H9 (cell line): ENCODE measurements at regions not wholly inside any gene's neighbourhood (a gene's known extent, or its start where the extent isn't known, plus 50 kb on each side); places are given as distances from the start of the nearest gene placed in this dataset.

Experiments
- DNase-seq: peaks from one replicate; pipeline ENCODE4 v3.0.0-alpha.2; 2017
- H2AFZ ChIP-seq: one replicate; pipeline ENCODE4 v1.6.1; 2013; ENCODE audit warnings: mild to moderate bottlenecking, low read length, control low read depth, moderate library complexity
- H2AK5ac ChIP-seq: 2 replicates; pipeline ENCODE4 v1.6.1; 2013; ENCODE audit warnings: low read length, control low read depth, mixed read lengths; ENCODE audit not compliant: insufficient read length
- H2BK120ac ChIP-seq: one replicate; pipeline ENCODE4 v1.6.1; 2013; ENCODE audit warnings: low read depth, mild to moderate bottlenecking, low read length, control low read depth, inconsistent platforms; ENCODE audit not compliant: poor library complexity, severe bottlenecking
- H2BK12ac ChIP-seq: 2 replicates; pipeline ENCODE4 v1.6.1; 2013; ENCODE audit warnings: low read length, control low read depth, mixed read lengths, low read depth; ENCODE audit not compliant: insufficient read length
- H2BK15ac ChIP-seq: 2 replicates; pipeline ENCODE4 v1.6.1; 2013; ENCODE audit warnings: low read depth, low read length, control low read depth
- H2BK20ac ChIP-seq: one replicate; pipeline ENCODE4 v1.6.1; 2013; ENCODE audit warnings: low read depth, mild to moderate bottlenecking, low read length, control low read depth, inconsistent platforms; ENCODE audit not compliant: poor library complexity, severe bottlenecking
- H2BK5ac ChIP-seq: 2 replicates; pipeline ENCODE4 v1.6.1; 2013; ENCODE audit warnings: low read length, control low read depth, mixed read lengths; ENCODE audit not compliant: insufficient read length
- H3K14ac ChIP-seq: 2 replicates; pipeline ENCODE4 v1.6.1; 2013; ENCODE audit warnings: low read length, control low read depth; ENCODE audit not compliant: insufficient read depth
- H3K18ac ChIP-seq: 2 replicates; pipeline ENCODE4 v1.6.1; 2013; ENCODE audit warnings: low read depth, mild to moderate bottlenecking, mixed read lengths, low read length, control low read depth; ENCODE audit not compliant: insufficient read length
- H3K23ac ChIP-seq: 2 replicates; pipeline ENCODE4 v1.6.1; 2013; ENCODE audit warnings: low read length, control low read depth, mixed read lengths, low read depth; ENCODE audit not compliant: insufficient read length
- H3K23me2 ChIP-seq: 2 replicates; pipeline ENCODE4 v1.6.1; 2013; ENCODE audit warnings: low read depth, mild to moderate bottlenecking, mixed read lengths, low read length, control low read depth; ENCODE audit not compliant: insufficient read length, poor library complexity, severe bottlenecking
- H3K27ac ChIP-seq: 2 replicates; pipeline ENCODE4 v1.5.1; 2013; ENCODE audit warnings: low read length, control low read depth, mixed read lengths, low read depth; ENCODE audit not compliant: insufficient read length
- H3K27me3 ChIP-seq: 2 replicates; pipeline ENCODE4 v1.6.1; 2013; ENCODE audit warnings: low read length, control low read depth, inconsistent platforms; ENCODE audit not compliant: insufficient read depth
- H3K4ac ChIP-seq: 2 replicates; pipeline ENCODE4 v1.6.1; 2013; ENCODE audit warnings: low read depth, mild to moderate bottlenecking, control low read depth, inconsistent platforms, low read length, moderate library complexity
- H3K4me1 ChIP-seq: 2 replicates; pipeline ENCODE4 v1.6.1; 2013; ENCODE audit warnings: low read length, control low read depth, inconsistent platforms; ENCODE audit not compliant: insufficient read depth
- H3K4me2 ChIP-seq: 2 replicates; pipeline ENCODE4 v1.6.1; 2013; ENCODE audit warnings: low read length, control low read depth, mixed read lengths; ENCODE audit not compliant: insufficient read length, insufficient read depth
- H3K56ac ChIP-seq: 2 replicates; pipeline ENCODE4 v1.6.1; 2013; ENCODE audit warnings: low read depth, mild to moderate bottlenecking, mixed read lengths, low read length, control low read depth; ENCODE audit not compliant: insufficient read length
- H3K79me1 ChIP-seq: 2 replicates; pipeline ENCODE4 v1.6.1; 2013; ENCODE audit warnings: low read depth, mild to moderate bottlenecking, moderate library complexity, low read length, control low read depth, inconsistent platforms; ENCODE audit not compliant: insufficient read depth, poor library complexity, severe bottlenecking
- H3K79me2 ChIP-seq: 2 replicates; pipeline ENCODE4 v1.6.1; 2013; ENCODE audit warnings: low read length, control low read depth, inconsistent platforms; ENCODE audit not compliant: insufficient read depth
- H3K9ac ChIP-seq: 2 replicates; pipeline ENCODE4 v1.6.1; 2013; ENCODE audit warnings: low read length, control low read depth, mixed read lengths; ENCODE audit not compliant: insufficient read length; ENCODE audit errors: extremely low read depth
- H3K9me3 ChIP-seq: one replicate; pipeline ENCODE4 v1.6.1; 2013; ENCODE audit warnings: low read depth, low read length, inconsistent platforms; ENCODE audit not compliant: control insufficient read depth
- H3T11ph ChIP-seq: one replicate; pipeline ENCODE4 v1.6.1; 2013; ENCODE audit warnings: mild to moderate bottlenecking, low read length, control low read depth, inconsistent platforms
- H4K20me1 ChIP-seq: one replicate; pipeline ENCODE4 v1.6.1; 2013; ENCODE audit not compliant: control insufficient read depth, insufficient read length, insufficient read depth
- H4K5ac ChIP-seq: 2 replicates; pipeline ENCODE4 v1.6.1; 2013; ENCODE audit warnings: low read depth, mild to moderate bottlenecking, mixed read lengths, low read length, control low read depth; ENCODE audit not compliant: insufficient read length
- H4K8ac ChIP-seq: replicated peaks from 2 replicates; pipeline ENCODE4 v1.6.1; 2013; ENCODE audit warnings: low read length, control low read depth, mixed read lengths, low read depth; ENCODE audit not compliant: insufficient read length
- H4K91ac ChIP-seq: 2 replicates; pipeline ENCODE4 v1.6.1; 2013; ENCODE audit warnings: low read depth, mild to moderate bottlenecking, moderate library complexity, mixed read lengths, low read length, control low read depth; ENCODE audit not compliant: insufficient read length
- H3K27ac Mint-ChIP-seq, 3 experiments: 2 replicates in 2 of 3; 3 replicates in 1 of 3; pipeline ENCODE4 v1.8.0; 2020 to 2021; ENCODE audit warnings: mixed read lengths in 3 of 3, mild to moderate bottlenecking in 1 of 3, moderate library complexity in 1 of 3
- H3K27me3 Mint-ChIP-seq: 2 replicates; pipeline ENCODE4 v1.8.0; 2021; ENCODE audit warnings: low read depth, mild to moderate bottlenecking, moderate library complexity, mixed read lengths
- H3K36me3 Mint-ChIP-seq, 3 experiments: 2 replicates in 2 of 3; 3 replicates in 1 of 3; pipeline ENCODE4 v1.8.0; 2020 to 2021; ENCODE audit warnings: low read depth in 3 of 3, mixed read lengths in 3 of 3; ENCODE audit not compliant: insufficient read depth in 1 of 3
- H3K4me1 Mint-ChIP-seq, 2 experiments: 2 replicates each; pipeline ENCODE4 v1.8.0; 2020; ENCODE audit warnings: mixed read lengths in 2 of 2
- H3K4me3 Mint-ChIP-seq, 2 experiments: 2 replicates in 1 of 2; 3 replicates in 1 of 2; pipeline ENCODE4 v1.8.0; 2020 to 2021; ENCODE audit warnings: mild to moderate bottlenecking in 2 of 2, mixed read lengths in 2 of 2, moderate library complexity in 1 of 2
- H3K9me3 Mint-ChIP-seq, 2 experiments: 2 replicates in 1 of 2; 3 replicates in 1 of 2; pipeline ENCODE4 v1.8.0; 2020; ENCODE audit warnings: mild to moderate bottlenecking in 2 of 2, mixed read lengths in 2 of 2, moderate library complexity in 1 of 2
- CTCF ChIP-seq: fragments of 200-600 bp; sonication (generic); conservative IDR thresholded peaks from 3 replicates; pipeline ENCODE4 v1.8.0; 2021; ENCODE audit warnings: antibody characterized with exemption, mild to moderate bottlenecking
- WGBS: extraction: QIAGEN DNeasy Blood & Tissue Kit; methylation state at CpG from one replicate; pipeline ENCODE4 v1.1.7; 2013; ENCODE audit warnings: missing lambda C conversion rate, low lambda C conversion rate, mixed read lengths; ENCODE audit not compliant: insufficient read length; ENCODE audit errors: extremely low coverage; 5-methylcytosine and 5-hydroxymethylcytosine counted together

- no peak overlapping the region for H3K23ac ChIP-seq
- no peak overlapping the region for H2BK12ac ChIP-seq
- no peaks in the 10 kb centered on the region for H3K23me2 ChIP-seq
- WGBS, result no CpG with 5 or more reads among the region's 1 CpG
- no peak overlapping the region for H3K27ac ChIP-seq
- no peaks in the 10 kb centered on the region for H3K79me2 ChIP-seq
- H3K79me1 ChIP-seq, result no peaks in the 10 kb centered on the region
- H3K4me2 ChIP-seq, result no peak overlapping the region
- no peak overlapping the region for H3T11ph ChIP-seq
- H3K4ac ChIP-seq, result no peak overlapping the region
- no peak overlapping the region for H3K9ac ChIP-seq
- H4K20me1 ChIP-seq, result no peaks in the 10 kb centered on the region
- H2BK5ac ChIP-seq, result no peak overlapping the region
- no peak overlapping the region for H2AFZ ChIP-seq
- no peak overlapping the region for H3K14ac ChIP-seq
- H3K27me3 ChIP-seq, result no peaks in the 10 kb centered on the region
- H2BK15ac ChIP-seq, result no peak overlapping the region
- H3K9me3 Mint-ChIP-seq, result peaks cover 3 to 6% of the 10 kb centered on the region in 2 experiments; a peak in 2 of 5 replicates
- no peak overlapping the region for H4K91ac ChIP-seq
- H2BK20ac ChIP-seq, result no peak overlapping the region
- no peak overlapping the region for H4K8ac ChIP-seq
- H3K9me3 ChIP-seq, result no peaks in the 10 kb centered on the region
- no peak overlapping the region for H3K27ac Mint-ChIP-seq
- no peak for TF ChIP-seq CTCF
- no peaks in the 10 kb centered on the region for H3K4me1 Mint-ChIP-seq
- H2BK120ac ChIP-seq, result no peak overlapping the region
- H3K36me3 Mint-ChIP-seq, result no peaks in the 10 kb centered on the region
- no peak overlapping the region for H2AK5ac ChIP-seq
- no peak overlapping the region for H4K5ac ChIP-seq
- no peak overlapping the region for H3K18ac ChIP-seq
- H3K4me3 Mint-ChIP-seq, result no peak overlapping the region
- no peaks in the 10 kb centered on the region; the same call in 1 of the 2 replicates for H3K27me3 Mint-ChIP-seq
- no peak for DNase-seq
- no peak overlapping the region for H3K56ac ChIP-seq
- H3K4me1 ChIP-seq, result no peaks in the 10 kb centered on the region
Measured at GRCh38 chr7:106353944-106354343, 69.2 kb upstream of the NAMPT start.
